ENCODE measurements at regions not wholly inside any gene's neighbourhood (a gene's known extent, or its start where the extent isn't known, plus 50 kb on each side); places are given as distances from the start of the nearest gene placed in this dataset.
"Not testable (repeated sequence)": the region's sequence is repeated elsewhere in the genome, so short reads cannot be mapped to it uniquely, and the experiment has no call there.

DNA sequence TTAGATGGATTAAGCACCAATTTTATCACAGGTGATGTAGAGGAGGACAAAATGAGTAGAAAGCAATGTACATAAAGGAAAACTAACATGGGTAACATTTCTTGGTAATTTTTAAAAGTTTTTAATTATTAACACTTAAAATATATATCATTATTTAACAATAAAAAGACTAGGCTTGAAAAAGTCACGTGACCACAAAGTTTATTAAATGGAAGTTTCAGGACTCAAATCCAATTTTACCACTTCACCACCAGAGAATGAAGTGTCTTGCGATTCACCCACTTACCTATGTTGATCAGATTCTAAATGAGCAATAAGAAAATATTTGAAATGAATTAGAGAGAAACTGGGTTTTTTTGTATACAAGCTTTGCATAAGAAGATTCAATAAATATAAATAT lies 721.3 kb downstream of the GBE1 start:
- DNase-seq: no peak

DNA sequence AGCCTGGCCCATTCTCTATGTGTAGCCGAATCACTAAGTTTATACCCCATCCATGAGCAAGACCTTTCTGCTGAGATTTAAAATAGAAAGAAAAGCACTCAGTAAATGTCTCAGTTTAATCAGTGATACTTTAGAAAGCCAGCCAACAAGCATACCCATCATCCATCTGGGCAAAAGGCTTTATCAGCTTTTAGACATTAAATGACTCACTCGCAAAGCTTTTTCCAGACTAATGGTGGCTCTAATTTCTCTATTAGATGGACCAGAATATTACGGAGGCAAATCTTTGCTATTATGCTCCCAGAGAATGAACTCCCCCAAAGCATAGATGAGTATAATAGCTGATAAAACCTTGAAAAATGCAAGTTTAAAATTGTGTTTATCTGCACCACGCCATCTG lies 727.8 kb downstream of the GBE1 start:
- DNase-seq: no peak

DNA sequence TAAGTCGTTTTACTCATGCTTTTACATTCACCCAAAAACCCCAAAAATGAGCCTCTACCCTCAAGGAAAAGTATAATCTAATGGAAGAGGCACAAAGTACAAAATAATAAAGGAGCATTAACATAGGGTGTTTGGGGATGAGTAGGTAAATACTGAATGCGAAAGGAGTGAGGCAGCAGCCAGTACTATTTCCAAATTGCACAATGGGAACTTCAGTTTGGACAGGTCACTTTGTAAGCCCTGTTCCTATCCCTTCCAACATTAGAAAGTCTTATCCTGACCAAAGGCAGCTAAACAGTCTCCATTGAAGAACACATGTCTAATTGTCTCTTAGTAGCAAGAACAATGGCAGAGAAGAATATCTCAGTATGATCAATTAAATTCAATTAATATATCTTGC lies 728.3 kb downstream of the GBE1 start:
- no peak for DNase-seq

GRCh38 chr3:81029861-81030260 lies 731.6 kb downstream of the GBE1 start:
- DNase-seq: no peak

DNA sequence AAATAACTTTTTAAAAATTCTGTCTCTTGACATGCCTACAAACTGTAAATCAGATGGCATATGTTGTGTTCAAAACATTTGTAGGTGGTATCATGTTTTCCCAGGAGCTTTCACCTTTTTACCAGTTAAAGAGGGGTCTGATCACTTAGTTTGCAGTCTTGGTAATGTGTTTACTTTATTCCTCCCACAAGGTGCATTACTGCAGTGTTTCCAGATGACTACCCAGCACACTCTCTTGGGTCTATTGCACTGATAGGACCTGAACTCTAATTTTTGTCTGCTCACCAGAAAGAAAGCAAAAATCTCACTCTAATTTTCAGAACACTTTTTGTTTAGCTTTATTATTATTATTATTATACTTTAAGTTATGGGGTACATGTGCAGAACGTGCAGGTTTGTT lies 734.1 kb downstream of the GBE1 start:
- no peak for DNase-seq

DNA sequence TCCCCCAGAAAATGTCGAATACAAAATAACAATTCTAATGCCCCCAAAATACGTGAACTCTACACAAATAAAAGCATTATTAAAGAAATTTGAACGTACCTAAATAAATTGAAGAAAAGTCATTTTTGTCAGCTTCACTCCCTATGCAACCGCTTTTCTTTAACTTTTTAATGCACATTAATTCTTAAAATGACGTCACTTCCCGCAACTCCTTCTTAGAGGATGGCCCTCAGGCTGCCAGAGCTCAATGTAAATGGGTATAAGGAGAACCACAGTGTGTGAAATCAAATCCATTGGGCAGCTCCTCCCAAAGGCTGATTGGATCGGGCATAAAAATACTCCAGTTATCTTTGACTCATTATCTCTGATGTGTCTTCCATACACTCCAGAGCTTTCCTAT lies 736.9 kb downstream of the GBE1 start:
- DNase-seq: no peak

GRCh38 chr3:81022339-81022738 lies 739.1 kb downstream of the GBE1 start:
- DNase-seq: no peak

DNA sequence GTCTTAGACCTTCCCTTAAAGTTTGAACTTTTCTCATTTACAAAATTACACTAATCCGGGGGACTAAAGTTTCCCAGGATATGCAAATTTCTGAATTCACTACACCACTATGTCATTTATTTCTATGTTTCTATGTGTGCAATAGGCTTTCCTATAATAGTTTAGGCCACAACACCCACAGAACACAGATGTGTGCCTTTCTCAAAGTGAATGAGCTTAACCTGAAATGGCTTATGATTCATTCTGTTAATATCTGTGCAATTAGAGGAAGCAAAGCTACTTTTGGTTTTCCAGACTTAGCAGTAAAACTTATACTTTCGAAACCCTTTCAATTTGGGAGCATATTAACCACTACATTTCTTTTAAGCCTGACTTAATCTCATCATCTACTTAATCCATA lies 748.1 kb downstream of the GBE1 start:
- no peak for DNase-seq

- DNase-seq: no peak
Measured at GRCh38 chr3:81005992-81006391, 755.5 kb downstream of the GBE1 start.

- DNase-seq: no peak
Measured at GRCh38 chr3:81003817-81004216, 757.6 kb downstream of the GBE1 start.

GRCh38 chr3:81003008-81003645 lies 758.3 kb downstream of the GBE1 start:
- DNase-seq: no peak

DNA sequence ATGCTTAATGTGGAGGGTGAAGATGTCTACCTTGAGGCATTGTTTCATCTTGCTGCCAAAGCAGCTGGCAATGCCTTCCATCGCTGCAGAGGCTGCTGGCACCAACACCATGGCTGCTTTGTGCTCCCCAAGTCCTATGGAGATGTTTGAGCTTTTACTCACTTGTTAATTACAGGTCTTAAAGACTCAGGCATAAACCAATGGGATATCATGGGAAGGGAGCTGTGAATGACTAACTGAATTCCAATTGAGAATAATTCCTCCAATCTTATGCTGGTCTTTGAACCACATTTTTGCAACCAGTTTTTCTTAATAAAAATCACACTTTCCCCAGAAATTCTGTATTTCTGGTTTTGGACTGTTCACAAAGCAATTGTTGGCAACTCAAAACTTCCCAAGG lies 762.0 kb downstream of the GBE1 start:
- DNase-seq: no peak

DNA sequence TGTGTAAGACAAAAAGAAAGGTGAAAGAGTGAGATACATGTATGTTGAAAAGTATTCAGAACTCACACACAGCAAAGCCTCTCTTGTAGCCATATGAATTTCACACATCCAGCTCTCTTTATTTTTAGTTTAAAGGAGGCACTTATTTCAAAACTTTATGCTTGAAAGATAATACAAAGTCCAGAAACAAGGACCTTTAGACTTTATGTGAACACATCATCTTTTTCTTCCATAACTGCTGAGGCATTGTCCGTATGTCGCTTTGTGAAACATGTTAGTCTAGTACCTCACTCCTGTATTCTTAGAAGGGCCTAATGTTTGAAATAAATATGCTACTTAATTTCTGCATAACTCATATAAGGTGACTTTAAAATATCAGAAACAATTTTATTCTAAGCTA lies 763.4 kb downstream of the GBE1 start:
- no peak for DNase-seq

- DNase-seq: no peak
Measured at GRCh38 chr3:80997622-80998021, 763.8 kb downstream of the GBE1 start.

DNA sequence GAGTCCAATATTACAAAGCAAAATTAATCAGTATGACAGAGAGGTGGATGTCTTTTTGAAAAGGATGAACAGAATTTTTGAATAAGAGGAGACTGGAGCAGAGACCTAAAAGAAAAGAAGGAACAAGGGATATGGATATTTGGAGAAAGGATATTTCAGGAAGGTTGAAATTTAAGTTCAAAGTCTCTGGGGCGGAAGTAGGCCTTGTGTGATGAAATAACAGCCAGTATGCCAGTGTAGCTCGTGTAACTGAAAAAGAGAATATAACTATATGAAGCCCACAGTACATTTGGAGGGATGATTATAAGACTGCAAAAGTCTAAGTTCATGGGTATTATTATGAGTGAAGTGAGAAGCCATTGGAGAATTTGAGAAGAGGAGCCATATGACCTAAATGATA lies 766.7 kb downstream of the GBE1 start:
- DNase-seq: no peak

GRCh38 chr3:80994085-80994665 lies 767.3 kb downstream of the GBE1 start:
- DNase-seq: no peak

DNA sequence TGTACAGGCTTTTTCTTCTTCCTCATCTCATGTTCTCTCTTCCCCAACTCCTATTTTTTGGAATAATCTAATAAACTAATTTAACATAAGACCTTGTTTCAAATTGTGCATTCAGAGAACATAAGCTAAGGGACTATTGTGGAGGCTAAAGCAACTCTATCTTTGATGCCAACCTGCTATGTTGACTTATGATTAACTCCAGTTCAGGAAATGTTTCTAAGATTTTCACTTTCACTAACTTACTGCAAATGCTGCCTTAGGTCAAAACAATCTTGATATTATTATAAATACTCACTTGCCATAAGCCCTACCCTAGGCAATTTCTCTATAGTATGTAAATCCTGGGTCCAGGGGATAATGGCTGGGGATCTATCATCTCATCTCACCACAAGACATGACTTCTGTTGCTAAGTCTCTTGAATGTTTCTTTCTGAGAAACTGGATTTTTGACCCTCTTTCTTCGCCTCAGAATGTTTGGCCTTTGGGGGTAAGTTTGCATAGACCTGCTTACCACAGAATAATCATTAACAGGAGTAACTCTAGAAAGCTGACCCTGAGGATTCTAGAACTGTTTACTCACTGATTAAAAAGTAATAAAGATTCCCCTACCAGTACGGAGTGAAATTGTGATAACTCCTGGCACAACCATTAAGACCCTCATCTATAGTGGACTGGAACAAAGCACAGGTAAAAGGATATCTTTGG lies 768.1 kb downstream of the GBE1 start:
- no peak for DNase-seq

DNA sequence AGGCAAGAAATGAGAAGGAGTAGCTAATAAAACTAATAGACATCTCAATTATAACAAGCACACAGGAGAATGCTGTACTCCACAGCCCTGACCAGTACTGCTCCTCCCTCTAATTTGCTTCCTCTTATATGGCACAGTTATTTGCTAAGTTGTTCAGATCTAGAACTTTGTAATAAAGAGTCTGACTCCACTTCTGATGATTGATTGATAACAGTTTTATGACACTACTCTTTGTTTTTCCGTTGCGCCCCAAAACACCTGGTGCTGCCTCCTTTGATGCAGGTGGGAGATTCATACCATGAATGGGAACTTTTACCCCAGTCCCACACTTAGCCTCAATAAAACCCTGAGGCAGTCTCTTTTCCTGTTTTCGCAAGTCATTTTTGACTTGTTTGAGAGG lies 777.7 kb downstream of the GBE1 start:
- no peak for DNase-seq

GRCh38 chr3:80978216-80978969 lies 783.1 kb downstream of the GBE1 start:
- no peak for DNase-seq

DNA sequence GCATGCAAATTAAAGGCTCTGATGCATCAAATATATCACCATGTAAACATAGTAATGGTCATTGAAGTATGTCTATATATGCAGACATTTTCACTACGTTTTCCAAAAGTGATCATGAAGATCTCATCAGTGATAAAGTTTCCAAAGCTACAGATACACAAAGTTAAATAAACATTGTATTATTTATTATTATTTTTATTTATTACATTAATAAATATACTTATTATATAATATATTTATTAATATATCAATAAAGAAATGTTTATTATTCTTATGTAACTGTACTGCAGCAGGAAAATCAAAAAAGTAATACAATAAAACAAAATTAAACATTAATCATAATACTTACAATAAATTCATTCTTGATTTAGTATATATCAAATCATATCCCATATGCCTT lies 791.2 kb downstream of the GBE1 start:
- no peak for DNase-seq

GRCh38 chr3:80929576-80929975 lies 831.9 kb downstream of the GBE1 start:
- DNase-seq: no peak

DNA sequence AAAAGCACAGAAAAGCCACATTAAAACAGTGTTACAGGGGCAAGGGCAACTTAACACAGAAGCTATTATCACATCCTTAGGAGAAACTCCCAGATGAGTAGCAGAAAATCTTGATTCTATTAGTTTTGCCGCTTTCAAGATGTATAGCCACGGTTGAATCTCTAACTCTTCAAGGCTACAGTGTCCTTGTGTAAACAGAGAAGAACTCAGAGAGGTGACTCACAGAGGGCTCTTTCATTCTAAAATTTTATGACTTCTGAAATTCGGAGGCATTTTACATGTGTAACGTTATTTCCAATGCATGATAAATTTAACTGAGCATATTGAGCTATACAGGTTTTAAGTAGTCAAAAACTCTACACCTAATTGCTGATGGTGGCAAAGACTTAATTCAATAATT lies 846.6 kb downstream of the GBE1 start:
- DNase-seq: no peak

DNA sequence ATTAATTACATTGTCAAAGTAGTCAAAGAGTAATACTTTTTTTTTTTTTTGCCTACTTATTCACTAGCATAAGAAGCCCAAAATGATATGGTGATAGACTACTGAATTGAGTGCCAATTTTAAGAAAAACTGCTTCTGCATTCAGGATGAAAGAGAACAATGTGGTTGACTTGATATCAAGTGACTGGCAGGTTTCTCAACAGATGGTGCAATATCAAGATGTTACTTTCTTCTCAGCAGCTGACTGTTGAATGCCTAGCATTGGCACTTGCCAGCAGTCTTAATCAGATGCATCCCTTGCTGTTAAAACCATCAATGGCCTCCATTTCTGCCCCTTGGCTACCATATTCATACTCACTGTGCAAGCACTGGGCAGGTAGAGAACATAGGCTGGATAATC lies 863.2 kb downstream of the GBE1 start:
- DNase-seq: no peak

GRCh38 chr3:80897005-80897404 lies 864.4 kb downstream of the GBE1 start:
- DNase-seq: not testable (repeated sequence)

Measured in GDM1 (cell line).